ENCODE measurements at regions not wholly inside any gene's neighbourhood (a gene's known extent, or its start where the extent isn't known, plus 50 kb on each side); places are given as distances from the start of the nearest gene placed in this dataset.

- Histone ChIP-seq H3K27me3 (ENCODE audit: insufficient read depth) (no peaks in the 10 kb centered on the region), H4K20me1 (replicated peaks; ENCODE audit: insufficient read depth) (no peaks in the 10 kb centered on the region), H3K4me2 (no peak overlapping the region), H3K79me2 (replicated peaks; ENCODE audit: insufficient read depth) (no peaks in the 10 kb centered on the region), H3K4me1 (ENCODE audit: insufficient read depth) (no peaks in the 10 kb centered on the region), H2AFZ (no peak overlapping the region), H3K9me2 (ENCODE audit: insufficient read depth) (no peaks in the 10 kb centered on the region), H3K27ac (ENCODE audit: low read depth) (no peak overlapping the region), H3K36me3 (ENCODE audit: insufficient read depth) (peaks cover 7% of the 10 kb centered on the region; the same call in 1 of the 2 replicates), H3F3A (replicated peaks; ENCODE audit: low read depth) (no peaks in the 10 kb centered on the region), H3K4me3 (no peak overlapping the region)
- Mint-ChIP-seq H3K27ac (no peak overlapping the region), H3K36me3 (ENCODE audit: low read depth) (no peaks in the 10 kb centered on the region), H3K4me3 (no peak overlapping the region), H3K9me3 (no peaks in the 10 kb centered on the region), H3K27me3 (ENCODE audit: insufficient read depth, low read depth, poor library complexity) (peaks cover 12% of the 10 kb centered on the region), H3K4me1 (peaks cover 5% of the 10 kb centered on the region; the same call in 1 of the 3 replicates)
- DNase-seq (ENCODE audit: low spot score) (no peak), ATAC-seq (no peak)
- TF ChIP-seq CTCF (conservative IDR thresholded peaks at IDR 0.05; ENCODE audit: low read depth in 2 of 2) (no peak), STAT1 (IDR thresholded peaks at IDR 0.05; ENCODE audit: unreplicated experiment) (no peak)
- TF ChIP-seq, protein P1, sequence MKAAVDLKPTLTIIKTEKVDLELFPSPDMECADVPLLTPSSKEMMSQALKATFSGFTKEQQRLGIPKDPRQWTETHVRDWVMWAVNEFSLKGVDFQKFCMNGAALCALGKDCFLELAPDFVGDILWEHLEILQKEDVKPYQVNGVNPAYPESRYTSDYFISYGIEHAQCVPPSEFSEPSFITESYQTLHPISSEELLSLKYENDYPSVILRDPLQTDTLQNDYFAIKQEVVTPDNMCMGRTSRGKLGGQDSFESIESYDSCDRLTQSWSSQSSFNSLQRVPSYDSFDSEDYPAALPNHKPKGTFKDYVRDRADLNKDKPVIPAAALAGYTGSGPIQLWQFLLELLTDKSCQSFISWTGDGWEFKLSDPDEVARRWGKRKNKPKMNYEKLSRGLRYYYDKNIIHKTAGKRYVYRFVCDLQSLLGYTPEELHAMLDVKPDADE (IDR thresholded peaks at IDR 0.05) = no peak
Observed at GRCh38 chr22:49072996-49073645, 754.6 kb downstream of the BRD1 start.

DNA sequence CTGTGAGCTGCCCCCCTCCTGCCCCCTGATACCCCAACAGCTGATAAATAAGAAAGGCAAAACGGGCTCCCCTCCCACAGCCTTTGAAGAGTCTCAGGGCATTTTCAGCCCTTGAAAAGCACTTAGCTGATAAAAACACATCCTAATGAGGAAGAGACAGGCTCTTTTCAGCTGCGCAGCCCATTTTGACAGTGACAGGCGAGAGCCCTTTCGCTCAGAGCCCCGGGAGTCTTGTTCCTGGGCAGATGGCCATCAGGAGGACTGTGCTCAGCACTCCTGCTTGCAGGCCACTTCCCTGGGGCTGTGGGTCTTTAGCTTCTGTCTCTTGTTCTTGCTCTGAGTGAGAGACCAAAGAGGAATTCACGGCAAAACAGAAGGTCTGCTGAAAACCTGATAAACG, 757.2 kb downstream of the BRD1 start:
- ATAC-seq (no peak), DNase-seq (ENCODE audit: low spot score) (no peak)
- H3K4me2 ChIP-seq = no peak overlapping the region
- H2AFZ ChIP-seq = no peak overlapping the region
- H3K79me2 ChIP-seq (replicated peaks; ENCODE audit: insufficient read depth) = no peaks in the 10 kb centered on the region
- H3K36me3 ChIP-seq (ENCODE audit: insufficient read depth) = peaks cover 7% of the 10 kb centered on the region; the same call in 1 of the 2 replicates
- Mint-ChIP-seq H3K36me3 (ENCODE audit: low read depth) (no peaks in the 10 kb centered on the region), H3K9me3 (no peaks in the 10 kb centered on the region), H3K27me3 (ENCODE audit: insufficient read depth, low read depth, poor library complexity) (peaks cover 10% of the 10 kb centered on the region), H3K27ac (no peak overlapping the region), H3K4me3 (no peak overlapping the region), H3K4me1 (peaks cover 5% of the 10 kb centered on the region; the same call in 1 of the 3 replicates)
- no peaks in the 10 kb centered on the region for H4K20me1 ChIP-seq (replicated peaks; ENCODE audit: insufficient read depth)
- H3K27me3 ChIP-seq (ENCODE audit: insufficient read depth) = no peaks in the 10 kb centered on the region
- no peak overlapping the region for H3K4me3 ChIP-seq
- H3K27ac ChIP-seq (ENCODE audit: low read depth) = no peak overlapping the region
- no peaks in the 10 kb centered on the region for H3K4me1 ChIP-seq (ENCODE audit: insufficient read depth)
- H3K9me2 ChIP-seq (ENCODE audit: insufficient read depth) = no peaks in the 10 kb centered on the region
- TF ChIP-seq STAT1 (IDR thresholded peaks at IDR 0.05; ENCODE audit: unreplicated experiment) (no peak), ZNF331 (CRISPR knock-in tag; IDR thresholded peaks at IDR 0.05; ENCODE audit: low read depth) (no peak), EZH2 (IDR thresholded peaks at IDR 0.05; ENCODE audit: low read depth, unreplicated experiment) (no peak), CTCF (conservative IDR thresholded peaks at IDR 0.05; ENCODE audit: low read depth in 2 of 2) (no peak), JUNB (IDR thresholded peaks at IDR 0.05; ENCODE audit: unreplicated experiment) (no peak)
- TF ChIP-seq, protein P2, sequence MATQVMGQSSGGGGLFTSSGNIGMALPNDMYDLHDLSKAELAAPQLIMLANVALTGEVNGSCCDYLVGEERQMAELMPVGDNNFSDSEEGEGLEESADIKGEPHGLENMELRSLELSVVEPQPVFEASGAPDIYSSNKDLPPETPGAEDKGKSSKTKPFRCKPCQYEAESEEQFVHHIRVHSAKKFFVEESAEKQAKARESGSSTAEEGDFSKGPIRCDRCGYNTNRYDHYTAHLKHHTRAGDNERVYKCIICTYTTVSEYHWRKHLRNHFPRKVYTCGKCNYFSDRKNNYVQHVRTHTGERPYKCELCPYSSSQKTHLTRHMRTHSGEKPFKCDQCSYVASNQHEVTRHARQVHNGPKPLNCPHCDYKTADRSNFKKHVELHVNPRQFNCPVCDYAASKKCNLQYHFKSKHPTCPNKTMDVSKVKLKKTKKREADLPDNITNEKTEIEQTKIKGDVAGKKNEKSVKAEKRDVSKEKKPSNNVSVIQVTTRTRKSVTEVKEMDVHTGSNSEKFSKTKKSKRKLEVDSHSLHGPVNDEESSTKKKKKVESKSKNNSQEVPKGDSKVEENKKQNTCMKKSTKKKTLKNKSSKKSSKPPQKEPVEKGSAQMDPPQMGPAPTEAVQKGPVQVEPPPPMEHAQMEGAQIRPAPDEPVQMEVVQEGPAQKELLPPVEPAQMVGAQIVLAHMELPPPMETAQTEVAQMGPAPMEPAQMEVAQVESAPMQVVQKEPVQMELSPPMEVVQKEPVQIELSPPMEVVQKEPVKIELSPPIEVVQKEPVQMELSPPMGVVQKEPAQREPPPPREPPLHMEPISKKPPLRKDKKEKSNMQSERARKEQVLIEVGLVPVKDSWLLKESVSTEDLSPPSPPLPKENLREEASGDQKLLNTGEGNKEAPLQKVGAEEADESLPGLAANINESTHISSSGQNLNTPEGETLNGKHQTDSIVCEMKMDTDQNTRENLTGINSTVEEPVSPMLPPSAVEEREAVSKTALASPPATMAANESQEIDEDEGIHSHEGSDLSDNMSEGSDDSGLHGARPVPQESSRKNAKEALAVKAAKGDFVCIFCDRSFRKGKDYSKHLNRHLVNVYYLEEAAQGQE (IDR thresholded peaks at IDR 0.05; ENCODE audit: unreplicated experiment) = no peak
- H3F3A ChIP-seq (replicated peaks; ENCODE audit: low read depth) = no peaks in the 10 kb centered on the region

Data from GM23338 (cell line).